ENCODE measurements at regions not wholly inside any gene's neighbourhood (a gene's known extent, or its start where the extent isn't known, plus 50 kb on each side); places are given as distances from the start of the nearest gene placed in this dataset.

- no peak for DNase-seq
These were observed 1684.8 kb upstream of the TENM3 start for GRCh38 chr4:180558427-180558826.

- no peak for DNase-seq
These were observed 1682.3 kb upstream of the TENM3 start for GRCh38 chr4:180560896-180561295.

- DNase-seq, result no peak
These were observed 1679.2 kb upstream of the TENM3 start for GRCh38 chr4:180564026-180564425.

DNA sequence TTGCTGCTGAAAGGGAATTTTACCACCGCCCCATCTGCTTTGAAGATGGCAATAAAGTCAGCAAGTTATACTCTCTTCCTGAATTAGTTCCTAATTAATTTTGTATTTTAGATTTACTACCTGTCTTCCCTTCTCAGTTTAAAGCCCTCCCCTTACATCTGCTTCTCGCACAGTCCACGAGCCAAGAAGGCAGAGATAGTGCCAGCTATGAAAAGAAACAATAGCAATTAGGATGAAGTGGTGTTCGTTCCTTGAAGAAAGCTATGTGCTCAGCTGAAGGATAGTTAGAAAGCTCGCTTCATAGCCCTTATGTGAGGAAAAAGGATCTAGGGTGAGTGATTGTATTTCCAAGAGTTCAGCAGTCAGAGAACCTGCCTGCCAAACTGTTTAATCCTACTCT, 1678.8 kb upstream of the TENM3 start:
- no peak for DNase-seq

DNA sequence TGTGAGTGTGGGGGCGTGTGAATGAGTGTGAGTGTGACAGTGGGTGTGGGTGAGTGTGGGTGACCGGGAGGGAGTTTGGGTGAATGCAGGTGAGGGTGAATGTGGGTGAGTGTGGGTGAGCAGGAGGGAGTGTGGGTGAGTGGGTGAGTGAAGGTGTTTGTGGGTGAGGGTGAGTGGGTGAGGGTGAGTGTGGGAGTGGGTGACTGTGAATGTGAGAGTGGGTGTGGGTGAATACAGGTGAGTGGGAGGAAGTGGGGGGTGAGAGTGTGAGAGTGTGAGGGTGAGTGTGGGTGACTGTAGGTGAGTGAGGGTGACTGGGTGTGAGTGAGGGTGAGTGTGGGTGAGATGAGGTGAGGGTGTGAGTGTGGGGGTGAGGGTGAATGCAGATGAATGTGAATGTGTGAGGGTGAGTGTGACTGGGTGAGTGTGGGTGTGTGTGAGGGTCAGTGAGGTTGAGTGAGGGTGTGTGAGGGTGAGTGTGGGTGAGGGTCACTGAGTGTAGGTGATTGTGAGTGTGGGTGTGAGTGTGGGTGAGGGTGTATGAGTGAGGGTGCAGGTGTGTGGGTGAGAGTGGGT, 1677.3 kb upstream of the TENM3 start:
- DNase-seq, result no peak

- no peak for DNase-seq
These were observed 1676.7 kb upstream of the TENM3 start for GRCh38 chr4:180566492-180566891.

DNA sequence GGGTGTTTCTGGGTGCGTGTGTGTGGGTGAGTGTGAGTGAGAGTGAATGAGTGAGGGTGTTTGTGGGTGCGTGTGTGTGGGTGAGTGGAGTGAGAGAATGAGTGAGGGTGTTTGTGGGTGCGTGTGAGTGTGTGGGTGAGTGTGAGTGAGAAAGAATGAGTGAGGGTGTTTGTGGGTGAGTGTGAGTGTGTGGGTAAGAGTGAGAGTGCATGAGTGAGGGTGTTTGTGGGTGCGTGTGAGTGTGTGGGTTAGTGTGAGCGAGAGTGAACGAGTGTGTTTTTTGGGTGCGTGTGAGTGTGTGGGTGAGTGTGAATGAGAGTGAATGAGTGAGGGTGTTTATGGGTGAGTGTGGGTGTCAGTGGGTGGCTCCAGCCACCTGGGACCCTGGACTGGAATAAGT, 1676.1 kb upstream of the TENM3 start:
- no peak for DNase-seq

DNA sequence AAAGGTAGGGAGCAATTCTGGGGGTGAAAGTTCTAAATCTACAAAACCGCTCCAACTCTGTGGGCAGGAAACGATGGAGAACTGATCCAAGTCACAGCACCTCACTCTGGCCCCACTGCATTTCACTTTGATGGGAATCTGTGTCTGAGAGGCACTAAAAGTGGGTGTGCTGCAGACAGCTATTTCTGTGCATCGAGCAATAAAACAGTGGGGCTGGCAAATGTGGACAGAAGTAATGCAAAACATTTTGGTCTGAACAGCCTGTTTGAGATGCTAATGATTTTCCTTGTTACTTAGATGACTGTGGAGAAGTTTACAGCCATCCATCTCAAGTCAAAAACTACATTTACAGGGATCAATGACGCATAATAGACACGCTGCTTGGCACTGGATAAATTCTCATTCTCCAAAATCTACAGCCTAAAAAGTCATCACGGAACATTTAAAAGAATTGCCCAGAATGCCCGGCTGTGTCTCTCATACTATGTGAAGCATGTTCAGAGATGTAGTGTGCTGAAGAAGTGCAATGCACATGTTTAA, 1671.6 kb upstream of the TENM3 start:
- DNase-seq, result no peak

- no peak for DNase-seq
These were observed 1665.0 kb upstream of the TENM3 start for GRCh38 chr4:180578175-180578574.

GRCh38 chr4:180581061-180581460, 1662.1 kb upstream of the TENM3 start:
- no peak for DNase-seq

GRCh38 chr4:180587379-180587778, 1655.8 kb upstream of the TENM3 start:
- no peak for DNase-seq

DNA sequence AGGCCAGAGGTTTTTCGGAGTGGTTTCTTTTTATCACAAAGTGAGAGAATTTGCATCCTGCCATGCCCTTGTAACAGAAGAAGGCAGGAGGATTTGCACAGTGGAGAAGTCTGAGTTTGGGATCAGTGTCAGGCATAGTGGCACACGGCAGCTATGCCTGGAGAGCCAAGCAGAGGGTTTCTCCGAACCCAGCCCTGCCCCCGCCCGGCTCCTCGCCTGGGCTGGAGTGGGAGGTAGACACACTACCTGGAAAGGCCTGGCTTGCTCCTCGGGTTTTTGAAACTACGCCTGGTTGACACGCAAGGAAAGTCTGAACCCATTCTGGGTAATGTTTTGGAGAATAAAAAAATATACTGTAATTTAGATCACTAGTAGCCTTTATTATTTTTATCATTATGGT, 1653.6 kb upstream of the TENM3 start:
- no peak for DNase-seq

- no peak for DNase-seq
These were observed 1646.2 kb upstream of the TENM3 start for GRCh38 chr4:180596888-180597483.

GRCh38 chr4:180598281-180598680, 1644.9 kb upstream of the TENM3 start:
- DNase-seq, result no peak

DNA sequence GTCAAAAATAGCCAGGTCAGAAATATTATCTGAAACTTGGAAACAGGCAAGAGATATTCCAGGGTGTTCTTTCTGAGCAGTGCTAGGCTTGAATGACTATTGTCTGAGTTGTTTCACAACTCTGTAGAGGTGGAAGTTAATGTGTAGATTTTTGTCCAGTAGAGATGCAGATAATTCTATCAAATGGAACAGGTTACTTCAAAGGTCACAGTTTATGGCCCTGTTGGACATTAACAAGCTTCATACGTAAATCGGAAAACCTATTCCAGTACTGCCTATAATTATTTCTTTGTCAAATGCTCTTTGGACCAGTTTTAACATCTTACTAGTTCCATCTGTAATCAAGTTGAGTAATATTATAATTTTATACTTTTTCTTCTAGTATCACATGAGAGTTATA, 1639.4 kb upstream of the TENM3 start:
- no peak for DNase-seq

- DNase-seq, result no peak
These were observed 1632.9 kb upstream of the TENM3 start for GRCh38 chr4:180610324-180610723.

- no peak for DNase-seq
These were observed 1627.5 kb upstream of the TENM3 start for GRCh38 chr4:180615746-180616145.

DNA sequence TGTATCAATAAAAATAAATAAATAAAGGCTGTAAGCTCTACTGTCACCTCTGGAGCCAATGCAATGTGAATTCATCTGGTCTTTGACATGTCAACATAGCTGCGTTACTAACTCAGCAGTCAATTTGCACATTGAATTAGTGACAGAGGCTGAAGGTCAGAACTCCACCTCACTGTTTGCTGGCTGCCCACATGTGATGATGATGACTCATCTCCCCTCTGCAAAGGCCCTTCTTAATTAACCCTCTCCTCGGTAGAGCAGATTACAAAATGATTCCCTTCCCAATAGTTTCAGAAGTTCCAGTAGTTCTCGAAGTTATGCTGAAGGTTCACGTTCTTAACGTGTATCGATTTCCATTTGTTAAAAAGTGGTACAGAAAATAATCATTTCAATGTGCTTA, 1626.0 kb upstream of the TENM3 start:
- no peak for DNase-seq

DNA sequence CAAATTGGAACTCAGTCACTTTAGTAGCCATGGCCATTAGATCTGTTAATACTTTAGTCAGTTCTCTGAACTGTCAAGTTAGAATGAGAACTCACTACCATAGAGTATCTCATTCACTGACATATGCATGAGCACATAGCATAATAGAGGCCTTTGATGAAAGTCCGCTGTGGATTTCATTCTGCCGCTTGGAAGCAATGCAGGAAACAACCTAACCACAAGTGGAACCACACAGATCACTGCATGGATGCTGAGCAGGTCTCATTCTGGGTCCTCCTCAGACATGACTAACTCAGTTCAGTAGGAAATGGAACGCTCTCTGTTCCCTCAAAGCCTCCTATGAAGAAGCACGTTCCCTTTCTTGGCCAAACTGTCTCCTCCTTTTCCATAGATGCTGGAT, 1624.8 kb upstream of the TENM3 start:
- DNase-seq, result no peak

- no peak for DNase-seq
These were observed 1623.8 kb upstream of the TENM3 start for GRCh38 chr4:180619440-180619839.

- DNase-seq, result no peak
These were observed 1620.9 kb upstream of the TENM3 start for GRCh38 chr4:180622254-180622653.

DNA sequence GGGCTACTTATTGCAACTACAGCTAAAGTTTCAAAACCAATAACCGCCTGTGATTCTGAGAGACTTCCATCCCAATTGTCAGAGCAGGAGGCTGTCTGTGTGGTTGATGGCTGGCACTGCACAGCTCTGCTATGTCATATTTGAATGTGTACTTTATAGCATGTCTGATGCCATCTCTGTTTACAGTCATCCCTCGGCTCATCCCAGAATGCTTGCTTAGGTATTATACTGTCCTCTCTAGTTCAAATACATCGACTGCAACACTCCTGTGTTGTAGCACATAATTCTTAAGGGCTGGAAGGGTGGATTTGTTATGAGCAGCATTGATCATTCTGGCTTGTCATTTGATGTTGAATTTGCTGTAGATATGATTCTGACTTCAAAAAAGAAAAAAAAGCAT, 1617.5 kb upstream of the TENM3 start:
- DNase-seq, result no peak

DNA sequence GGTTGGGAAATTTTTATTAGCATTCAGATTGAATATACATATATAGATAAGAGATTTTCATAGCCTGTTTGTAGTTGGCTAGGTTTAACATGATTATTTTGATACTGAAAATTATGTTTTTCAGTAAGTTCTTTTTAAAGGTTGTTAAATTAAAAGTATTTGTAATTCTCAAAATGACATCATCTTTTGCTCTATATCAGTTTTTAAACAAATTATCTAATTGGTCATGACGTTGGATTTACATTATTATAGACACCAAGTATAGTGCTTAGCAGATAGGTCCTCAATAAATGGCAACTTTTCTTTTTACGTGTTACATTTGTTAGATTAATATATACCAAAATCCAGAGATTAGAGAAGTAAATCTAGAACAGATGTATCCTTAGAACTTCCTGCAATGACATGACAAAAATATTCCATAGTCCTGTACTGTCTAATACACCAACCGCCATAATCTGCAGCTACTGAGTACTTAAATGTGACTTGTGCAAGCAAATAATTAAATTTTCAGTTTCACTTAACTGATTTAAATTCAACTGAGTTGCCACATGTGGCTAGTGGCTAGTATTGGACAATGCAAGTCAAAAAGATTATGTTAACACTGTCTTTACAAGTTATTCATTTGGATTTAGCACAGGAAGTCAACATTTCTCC, 1613.1 kb upstream of the TENM3 start:
- DNase-seq, result no peak

- DNase-seq, result no peak
These were observed 1608.9 kb upstream of the TENM3 start for GRCh38 chr4:180634306-180634705.
